Skeletal muscle cell (primary cell): ENCODE measurements at regions not wholly inside any gene's neighbourhood (a gene's known extent, or its start where the extent isn't known, plus 50 kb on each side); places are given as distances from the start of the nearest gene placed in this dataset.

Experiments
- DNase-seq: peaks from one replicate; pipeline ENCODE4 v3.0.0-alpha.2; 2010; ENCODE audit warnings: low read depth
- H3K4me3 ChIP-seq: 2 replicates; pipeline ENCODE4 v1.5.1; 2011; ENCODE audit warnings: low read depth, mild to moderate bottlenecking, control low read depth, low read length, moderate library complexity

- H3K4me3 ChIP-seq = no peak overlapping the region
- no peak for DNase-seq
Observed at GRCh38 chr21:38953516-38953915, 147.8 kb downstream of the ETS2 start.

- H3K4me3 ChIP-seq = no peak overlapping the region
- DNase-seq = no peak
Observed at GRCh38 chr21:38952890-38953289, 147.2 kb downstream of the ETS2 start.

- no peak for DNase-seq
Observed at GRCh38 chr21:38951095-38951730, 145.5 kb downstream of the ETS2 start.

GRCh38 chr21:38950435-38951094, 144.8 kb downstream of the ETS2 start:
- H3K4me3 ChIP-seq = no peak overlapping the region
- DNase-seq = peak; percentile 47

More at GRCh38 chr21:38951095-38951730, 145.5 kb downstream of the ETS2 start:
- no peak overlapping the region for H3K4me3 ChIP-seq

- H3K4me3 ChIP-seq = no peak overlapping the region
- no peak for DNase-seq
Observed at GRCh38 chr21:38949070-38949380, 143.3 kb downstream of the ETS2 start.

GRCh38 chr21:38948377-38949069, 142.8 kb downstream of the ETS2 start:
- no peak overlapping the region for H3K4me3 ChIP-seq
- DNase-seq = no peak

GRCh38 chr21:38945545-38946245, 140.0 kb downstream of the ETS2 start:
- H3K4me3 ChIP-seq = no peak overlapping the region
- no peak for DNase-seq

- no peak for DNase-seq
Observed at GRCh38 chr21:38944903-38945302, 139.2 kb downstream of the ETS2 start.

GRCh38 chr21:38944402-38944801, 138.7 kb downstream of the ETS2 start:
- no peak for DNase-seq
- H3K4me3 ChIP-seq = no peak overlapping the region

More at GRCh38 chr21:38944903-38945302, 139.2 kb downstream of the ETS2 start:
- no peak overlapping the region for H3K4me3 ChIP-seq

- no peak for DNase-seq
- no peak overlapping the region for H3K4me3 ChIP-seq
Observed at GRCh38 chr21:38942748-38943211, 137.1 kb downstream of the ETS2 start.

- DNase-seq = no peak
- H3K4me3 ChIP-seq = no peak overlapping the region
Observed at GRCh38 chr21:38938769-38939168, 133.0 kb downstream of the ETS2 start.

GRCh38 chr21:38938343-38938742, 132.6 kb downstream of the ETS2 start:
- DNase-seq = no peak
- no peak overlapping the region for H3K4me3 ChIP-seq

- DNase-seq = no peak
- no peak overlapping the region for H3K4me3 ChIP-seq
Observed at GRCh38 chr21:38937844-38938243, 132.1 kb downstream of the ETS2 start.

- no peak overlapping the region for H3K4me3 ChIP-seq
- DNase-seq = no peak
Observed at GRCh38 chr21:38937286-38937790, 131.6 kb downstream of the ETS2 start.

- no peak for DNase-seq
- H3K4me3 ChIP-seq = no peak overlapping the region
Observed at GRCh38 chr21:38936240-38936639, 130.5 kb downstream of the ETS2 start.

- no peak overlapping the region for H3K4me3 ChIP-seq
- no peak for DNase-seq
Observed at GRCh38 chr21:38933731-38934130, 128.0 kb downstream of the ETS2 start.

GRCh38 chr21:38931291-38931690, 125.6 kb downstream of the ETS2 start:
- DNase-seq = no peak
- no peak overlapping the region for H3K4me3 ChIP-seq

- no peak overlapping the region for H3K4me3 ChIP-seq
- DNase-seq = peak; percentile 62
Observed at GRCh38 chr21:38930853-38931252, 125.1 kb downstream of the ETS2 start.

- H3K4me3 ChIP-seq = no peak overlapping the region
Observed at GRCh38 chr21:38930066-38930465, 124.3 kb downstream of the ETS2 start.

GRCh38 chr21:38929652-38930051, 123.9 kb downstream of the ETS2 start:
- no peak overlapping the region for H3K4me3 ChIP-seq
- DNase-seq = no peak

More at GRCh38 chr21:38930066-38930465, 124.3 kb downstream of the ETS2 start:
- DNase-seq = no peak
